CD1c-positive myeloid dendritic cell (primary cell): ENCODE measurements at regions not wholly inside any gene's neighbourhood (a gene's known extent, or its start where the extent isn't known, plus 50 kb on each side); places are given as distances from the start of the nearest gene placed in this dataset.

Experiments
- DNase-seq: peaks from one replicate; pipeline ENCODE4 v3.0.0-alpha.2; 2016; ENCODE audit errors: extremely low spot score

DNA sequence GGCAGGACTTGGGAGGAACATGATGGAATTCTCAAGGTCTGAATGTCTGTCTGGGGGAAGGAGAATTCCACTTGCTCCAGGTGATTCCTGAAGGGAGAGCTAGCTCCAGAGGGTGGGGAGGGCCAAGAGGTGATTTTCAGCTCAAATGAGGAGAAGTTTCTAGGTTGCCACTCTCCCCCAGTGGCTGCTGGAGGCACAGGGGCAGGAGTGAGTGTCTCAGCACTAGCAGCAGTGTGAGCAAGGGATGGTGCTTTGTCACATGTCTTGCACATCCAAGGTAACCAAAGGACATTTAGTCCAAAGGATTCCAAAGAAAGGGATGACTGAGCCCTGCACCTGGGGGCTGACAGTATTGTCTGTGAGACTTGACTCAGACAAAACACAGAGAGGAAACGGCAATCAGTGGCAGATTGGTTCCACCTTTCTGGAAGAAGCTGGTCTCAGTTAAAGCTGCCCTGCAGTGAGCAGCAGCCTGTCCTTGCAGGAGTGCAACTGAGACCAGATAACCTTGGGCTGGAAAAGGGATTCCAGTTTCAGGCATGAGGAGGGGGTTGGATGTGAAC, 51.2 kb upstream of the PCBD1 start:
- DNase-seq = no peak

DNA sequence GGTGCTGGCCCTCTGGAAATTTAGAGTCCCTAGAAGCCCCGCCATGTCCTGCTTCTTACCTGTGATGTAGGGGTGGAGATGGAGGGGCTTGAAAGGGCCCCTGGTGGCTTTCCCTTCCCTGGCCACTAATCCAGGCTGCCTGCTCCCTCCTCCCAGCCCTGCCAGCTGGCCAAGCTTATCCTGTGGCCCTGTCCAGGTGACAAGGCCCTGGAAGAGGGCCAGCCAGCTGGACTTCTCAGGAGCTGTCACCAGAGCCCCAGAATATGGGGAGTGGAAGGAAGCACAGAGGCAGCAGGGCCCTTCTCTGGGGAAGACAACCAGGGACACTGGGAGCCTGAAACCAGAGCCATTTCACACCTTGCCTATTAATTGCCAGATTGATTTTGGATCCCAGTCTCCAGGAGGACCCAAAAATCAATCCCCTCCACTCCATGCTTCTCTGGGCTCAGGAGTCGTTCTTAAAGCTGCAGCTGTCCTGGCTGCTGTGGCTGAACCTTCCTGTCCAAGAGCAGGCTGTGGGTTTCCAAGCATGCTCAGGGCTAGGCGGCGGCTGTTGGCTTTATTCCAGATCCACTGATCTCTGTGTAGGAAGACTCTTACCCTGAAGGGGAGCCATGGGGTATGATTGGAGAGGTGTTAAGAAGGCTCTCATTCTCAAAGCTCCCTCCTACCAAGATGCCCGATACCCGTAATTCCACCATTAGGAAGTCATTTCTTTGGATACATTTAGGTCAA, 52.6 kb upstream of the PCBD1 start:
- no peak for DNase-seq

DNA sequence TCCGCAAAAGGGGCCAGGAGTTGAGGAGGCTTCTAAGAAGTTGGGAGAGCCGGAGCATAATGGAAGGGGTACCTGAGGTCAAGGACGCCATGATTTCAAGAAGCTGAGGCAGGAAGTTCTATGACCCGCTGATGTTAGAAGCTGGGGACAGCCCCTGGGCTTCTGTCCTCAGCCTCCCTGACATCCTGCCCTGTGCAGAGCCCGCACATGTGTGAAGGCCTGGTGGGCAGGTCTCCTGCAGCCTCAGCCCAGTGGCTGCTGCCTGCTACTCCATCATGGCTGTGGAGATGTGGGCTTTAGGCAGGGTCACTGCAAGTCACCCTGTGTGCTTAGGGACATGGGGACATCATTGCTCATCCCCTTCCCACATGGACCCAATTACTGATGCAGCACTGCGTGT, 53.8 kb upstream of the PCBD1 start:
- no peak for DNase-seq

DNA sequence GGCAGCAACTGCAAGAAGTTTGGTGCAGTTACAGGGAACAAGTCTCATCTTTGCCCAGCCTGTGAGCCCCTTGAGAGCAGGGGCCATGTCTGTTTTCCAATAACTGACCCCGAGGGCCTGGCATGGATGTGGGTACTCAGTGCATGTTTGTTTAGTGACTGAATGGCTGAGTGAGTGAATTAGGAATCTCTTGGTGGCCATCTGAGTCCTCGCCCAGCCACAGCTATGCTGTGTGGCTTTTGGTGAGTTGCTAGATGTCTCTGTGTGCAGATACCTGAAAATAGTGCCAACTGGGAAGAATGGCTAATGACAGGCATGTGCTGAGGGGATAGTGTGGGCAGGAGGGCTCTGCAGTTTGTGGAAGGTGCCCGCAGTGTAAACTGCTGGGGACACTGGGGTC, 54.4 kb upstream of the PCBD1 start:
- DNase-seq = no peak

DNA sequence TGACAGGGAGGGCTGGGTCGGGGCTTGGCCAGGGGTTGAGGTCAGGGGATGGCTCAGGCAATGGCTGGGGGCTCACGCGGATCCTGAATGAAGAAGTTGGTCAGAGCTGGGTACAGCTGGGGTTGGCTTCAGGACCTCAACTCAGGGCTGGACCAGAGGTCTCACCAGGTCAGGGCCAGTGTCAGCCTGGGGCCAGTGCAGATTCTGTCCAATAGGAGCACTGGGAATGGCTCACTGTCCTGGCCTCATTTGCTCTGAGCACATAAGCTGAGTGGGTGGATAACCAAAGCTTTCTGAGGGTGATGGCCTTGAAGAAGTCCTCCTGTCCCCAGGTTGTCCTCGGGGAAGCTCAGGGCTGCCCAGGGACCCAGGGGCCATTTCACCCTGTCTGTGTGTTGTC, 54.9 kb upstream of the PCBD1 start:
- no peak for DNase-seq

DNA sequence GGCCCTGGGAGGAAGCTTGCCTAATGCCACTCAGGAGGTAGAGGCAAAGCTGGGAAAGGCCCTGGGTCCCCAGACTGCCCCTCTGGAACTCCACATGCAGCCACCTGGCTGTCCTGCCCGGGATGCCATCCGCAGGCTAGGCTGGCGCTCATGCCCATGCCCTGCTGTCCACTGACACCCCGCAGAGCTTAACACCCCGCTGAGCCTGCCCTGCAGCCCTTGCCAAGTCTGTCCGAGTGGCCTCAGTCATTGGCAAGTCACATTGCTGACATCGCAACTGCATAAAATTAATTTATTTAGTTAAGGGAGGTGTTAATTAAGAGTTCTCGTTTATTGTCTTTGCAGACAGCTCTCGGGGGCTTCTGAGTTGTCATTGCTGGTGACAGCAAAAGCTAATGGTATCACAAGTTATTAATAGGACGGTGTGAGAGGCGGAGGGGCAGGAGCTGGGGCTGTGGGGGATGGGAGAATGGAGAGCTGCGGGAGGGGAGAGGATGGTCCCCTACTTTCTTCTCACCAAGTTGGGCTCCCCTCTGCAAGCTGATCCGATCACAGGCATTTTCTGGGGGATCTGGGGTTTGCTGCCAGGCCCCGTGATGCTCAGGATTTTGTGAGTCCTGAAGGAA, 55.6 kb upstream of the PCBD1 start:
- no peak for DNase-seq

DNA sequence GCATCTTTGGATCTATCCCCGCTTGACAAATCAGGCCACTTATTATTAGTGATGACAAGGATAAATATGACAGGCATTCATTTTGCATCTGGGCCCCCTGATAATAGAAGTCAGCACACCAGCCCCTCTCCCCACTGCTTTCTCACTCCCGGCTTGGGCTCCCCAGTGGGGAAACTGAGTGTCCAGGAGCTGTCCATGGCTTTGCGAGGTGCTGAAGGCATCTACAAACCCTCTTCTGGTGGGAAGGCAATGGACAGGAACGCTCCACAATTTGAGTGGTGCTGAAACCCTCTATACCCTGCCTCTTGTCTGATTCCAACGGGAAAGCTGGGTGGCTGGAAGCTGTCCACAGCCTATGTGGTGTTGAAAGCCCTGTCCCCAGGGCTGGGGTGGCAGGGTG, 61.7 kb upstream of the PCBD1 start:
- DNase-seq = no peak

DNA sequence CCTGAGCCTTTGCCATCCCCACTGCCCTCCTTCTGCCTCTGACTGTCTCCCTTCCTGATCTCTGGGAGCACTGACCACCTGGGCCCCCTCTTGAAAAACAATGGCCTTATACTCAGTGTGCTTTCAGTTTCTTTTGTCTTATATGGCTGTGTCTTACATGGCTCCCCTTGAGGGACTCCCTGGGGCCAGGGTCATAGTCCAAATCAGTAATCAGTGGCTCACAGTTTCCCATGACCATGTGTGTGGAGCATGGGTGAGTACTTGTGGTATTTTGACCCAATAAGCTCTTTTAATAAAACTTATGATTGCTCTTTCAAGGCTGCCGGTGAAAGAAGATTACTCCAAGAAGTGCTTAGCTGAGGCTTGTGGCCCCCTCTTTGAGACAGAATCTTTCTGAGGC, 62.4 kb upstream of the PCBD1 start:
- no peak for DNase-seq

DNA sequence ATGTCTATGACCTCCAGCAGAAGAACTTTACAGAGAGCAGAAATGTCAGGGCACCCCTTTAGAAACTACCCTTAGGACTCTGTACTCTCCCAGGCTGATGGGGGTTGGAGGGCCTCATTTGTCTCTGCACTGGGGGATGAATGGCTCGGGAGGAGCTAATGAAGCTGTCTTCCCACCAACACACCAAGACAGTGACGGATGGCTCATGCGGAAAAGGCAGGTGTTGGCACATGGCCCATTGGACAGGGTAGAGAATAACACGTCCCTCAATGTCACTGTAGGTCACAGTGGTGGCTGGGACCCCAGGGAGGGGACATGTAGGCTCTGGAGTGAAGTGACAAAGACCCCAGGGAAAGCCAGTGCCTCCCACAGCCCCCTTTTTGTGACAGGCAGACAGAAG, 64.0 kb upstream of the PCBD1 start:
- DNase-seq = no peak

DNA sequence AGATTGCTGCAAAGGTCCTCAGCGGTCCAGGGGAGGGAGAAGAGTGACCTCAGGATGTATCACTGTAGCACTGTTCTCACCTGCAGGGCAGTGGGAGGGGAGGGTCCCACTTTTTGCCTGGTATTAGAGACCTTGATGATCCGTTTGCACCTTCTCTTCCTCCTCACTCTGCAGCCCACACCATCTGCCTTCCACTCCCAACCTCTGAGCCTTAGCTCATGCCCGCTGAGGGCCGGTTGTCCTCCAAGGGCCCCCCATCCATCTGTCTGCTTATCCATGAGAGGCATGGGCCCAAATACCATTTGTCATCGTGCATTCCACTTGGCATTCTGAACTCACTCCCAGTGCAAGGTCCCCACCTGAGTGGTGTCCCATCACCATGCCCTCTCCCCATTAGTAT, 64.6 kb upstream of the PCBD1 start:
- DNase-seq = no peak

DNA sequence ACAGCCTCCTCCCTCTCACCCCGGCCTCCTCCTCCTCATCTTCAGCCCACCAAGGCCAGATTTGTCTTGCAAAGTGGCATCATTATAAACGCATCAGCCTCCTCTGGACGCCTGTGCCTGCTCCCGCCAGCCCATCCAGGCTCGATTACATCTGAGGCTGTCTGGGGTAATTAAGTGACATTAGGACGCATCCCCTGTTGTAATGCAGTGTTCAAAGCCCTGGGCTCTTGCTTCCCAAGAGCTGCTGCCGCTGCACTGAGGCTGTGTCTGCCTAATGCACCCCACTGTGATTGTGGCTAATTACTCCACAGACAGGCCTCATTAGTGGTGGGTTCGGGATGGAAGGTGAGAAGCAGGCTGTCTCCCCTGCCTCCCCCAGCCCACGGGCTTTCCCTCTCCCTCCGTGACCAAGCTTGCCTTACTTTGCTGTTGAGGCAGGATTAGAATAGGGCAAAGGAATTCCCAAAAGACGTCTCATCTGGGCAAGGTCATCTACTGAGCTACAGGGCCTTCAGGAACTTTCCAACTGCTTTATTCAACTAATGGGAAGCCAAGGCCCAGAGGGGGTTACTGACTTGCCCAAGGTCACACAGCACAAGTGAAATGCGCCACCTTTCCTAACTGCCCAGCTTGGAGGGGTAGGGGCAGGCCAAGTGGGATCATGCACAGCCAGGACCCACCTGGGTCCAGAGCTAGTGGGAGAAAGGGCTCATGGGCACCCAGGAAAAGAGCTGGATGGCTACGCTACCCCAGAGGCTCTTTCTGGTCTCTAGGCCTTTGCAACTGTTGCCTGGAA, 66.2 kb upstream of the PCBD1 start:
- no peak for DNase-seq

DNA sequence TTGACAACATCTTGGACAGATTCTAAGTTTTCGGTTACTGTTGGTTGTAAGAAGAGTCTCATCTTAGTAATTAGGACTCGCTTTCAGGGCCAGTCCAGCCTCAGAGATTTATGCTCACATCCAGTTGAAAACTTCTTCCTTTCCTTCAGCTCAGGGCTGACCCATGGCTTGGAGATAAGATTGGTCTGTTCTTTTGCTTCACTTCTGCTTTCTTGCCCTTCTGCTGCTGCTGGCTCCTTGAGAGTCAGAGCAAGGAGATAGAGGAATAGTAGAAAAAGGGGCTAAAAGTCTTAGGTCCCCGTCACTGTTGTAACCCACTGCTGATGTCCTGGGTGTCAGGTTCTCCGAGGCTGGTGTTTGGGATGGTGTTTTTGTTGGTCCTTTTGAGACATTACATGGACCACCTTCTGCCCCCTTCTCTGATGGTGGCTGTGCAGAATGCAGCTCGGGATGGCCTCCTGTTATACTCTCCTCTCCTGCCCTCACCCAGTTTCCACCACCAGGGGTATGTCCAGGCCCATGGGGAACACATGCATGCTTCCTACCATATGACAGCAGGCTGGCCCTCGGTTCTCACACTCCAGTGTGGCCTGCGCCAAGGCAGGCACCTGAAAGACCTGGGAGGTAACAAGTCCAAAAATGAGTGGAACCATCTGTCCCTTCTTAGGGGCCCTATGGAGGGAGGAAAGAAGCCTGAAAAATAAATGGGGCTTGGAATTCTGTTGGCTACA, 67.8 kb upstream of the PCBD1 start:
- no peak for DNase-seq

DNA sequence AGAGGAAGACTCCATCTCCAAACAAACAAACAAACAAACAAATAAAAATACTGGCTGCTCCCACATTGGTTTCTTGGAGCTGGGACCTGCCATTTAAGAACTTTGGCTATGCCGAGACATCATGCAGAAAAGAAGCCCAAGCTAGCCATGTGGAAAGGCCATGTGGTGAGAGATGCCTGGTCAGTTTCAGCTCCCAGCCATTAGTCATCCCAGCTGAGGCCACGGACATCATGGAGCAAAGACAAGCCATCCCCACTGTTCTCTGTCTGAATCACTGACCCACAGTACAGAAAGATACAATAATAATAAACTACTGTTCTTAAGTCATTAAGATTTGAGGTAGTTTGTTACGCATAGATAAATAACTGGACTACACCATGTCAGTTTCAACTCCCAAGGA, 70.0 kb upstream of the PCBD1 start:
- no peak for DNase-seq

DNA sequence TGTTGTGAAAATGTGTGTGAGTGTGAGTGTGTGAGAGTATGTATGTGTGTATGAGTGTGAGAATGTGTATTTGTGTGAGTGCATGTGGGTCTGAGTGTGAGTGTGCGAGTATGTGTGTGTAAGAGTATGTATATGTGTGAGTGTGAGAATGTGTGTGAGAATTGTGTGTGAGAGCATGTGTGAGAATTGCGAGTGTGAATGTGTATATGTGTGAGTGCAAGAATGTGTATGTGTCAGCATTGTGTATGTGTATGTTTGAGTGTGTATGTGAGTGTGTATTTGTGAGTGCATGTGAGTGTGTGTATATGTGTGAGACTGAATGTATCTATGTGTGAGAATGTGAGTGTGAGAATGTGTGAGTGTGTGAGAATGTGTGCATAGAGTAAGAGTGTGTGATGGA, 72.0 kb upstream of the PCBD1 start:
- no peak for DNase-seq

DNA sequence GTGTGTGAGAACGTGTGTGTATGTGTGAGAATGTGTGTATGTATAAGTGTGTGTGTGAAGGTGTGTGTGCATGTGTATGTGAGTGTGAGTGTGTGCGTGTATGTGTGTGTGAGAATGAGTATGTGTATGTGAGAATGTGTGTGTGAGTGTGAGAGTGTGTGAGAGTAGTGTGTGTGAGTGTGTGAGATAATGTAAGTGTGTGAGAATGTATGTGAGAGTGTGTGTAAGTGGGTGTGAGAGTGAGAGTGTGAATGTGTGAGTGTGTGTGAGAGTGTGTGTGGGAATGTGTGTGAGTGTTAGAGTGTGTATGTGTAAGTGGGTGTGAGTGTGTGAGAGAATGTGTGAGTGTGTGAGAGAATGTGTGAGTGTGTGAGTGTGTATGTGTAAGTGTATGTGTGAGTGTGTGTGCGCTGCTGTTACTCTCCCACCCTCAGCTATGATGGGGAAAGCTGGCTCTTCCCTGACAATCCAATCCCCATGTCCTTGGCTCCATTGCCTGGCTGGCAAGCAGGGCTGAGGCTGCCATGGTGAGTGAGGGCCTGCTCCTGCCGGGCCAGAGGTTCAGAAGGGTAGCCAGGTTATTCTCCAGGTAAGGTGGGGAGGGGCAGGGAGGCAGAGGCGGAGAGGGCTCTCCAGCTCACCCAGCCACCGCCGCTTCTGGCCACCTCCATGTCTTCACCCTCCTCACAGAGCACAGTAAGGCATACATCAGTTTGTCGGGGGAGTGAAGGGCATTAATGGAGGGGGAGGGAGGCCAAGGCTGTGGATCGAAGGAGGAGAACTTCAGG, 72.6 kb upstream of the PCBD1 start:
- no peak for DNase-seq

DNA sequence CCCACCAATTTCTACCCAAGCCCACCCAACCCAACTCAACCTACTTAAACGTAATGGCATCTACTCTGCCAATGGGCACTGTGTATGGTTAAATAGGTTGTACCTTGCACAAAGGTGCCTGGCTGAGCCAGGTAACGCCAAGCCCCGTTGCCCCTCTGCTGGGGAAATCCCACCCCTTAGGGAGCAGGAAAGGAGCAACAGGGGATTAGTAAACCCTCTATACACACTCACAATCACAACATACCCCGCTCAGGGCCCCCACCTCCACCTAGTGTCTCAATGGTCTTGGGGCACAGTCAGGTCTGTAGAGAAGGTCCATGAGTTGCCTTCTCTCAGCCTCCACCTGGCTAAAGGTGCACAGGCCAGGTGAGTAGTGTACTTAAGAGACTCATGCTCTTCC, 74.3 kb upstream of the PCBD1 start:
- no peak for DNase-seq

DNA sequence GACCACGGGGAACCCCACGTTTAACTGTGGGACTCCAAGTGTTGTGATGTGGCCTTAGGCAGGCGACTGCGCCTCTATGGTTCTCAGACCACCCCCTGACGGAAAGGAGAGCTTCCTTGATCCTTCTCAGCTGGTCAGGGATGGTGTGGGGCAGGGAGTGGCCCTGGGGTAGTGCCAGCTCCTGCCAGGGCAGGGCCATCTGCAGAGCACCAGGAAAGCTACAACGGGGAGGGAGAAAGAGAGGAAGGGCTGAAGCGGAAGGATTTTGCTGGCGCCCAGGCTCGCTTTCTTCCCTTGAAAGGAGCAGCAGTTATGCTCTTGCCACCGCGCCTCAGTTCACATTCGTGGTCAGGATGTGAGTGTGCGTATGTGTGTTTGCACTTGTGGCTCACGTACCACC, 74.9 kb upstream of the PCBD1 start:
- no peak for DNase-seq

DNA sequence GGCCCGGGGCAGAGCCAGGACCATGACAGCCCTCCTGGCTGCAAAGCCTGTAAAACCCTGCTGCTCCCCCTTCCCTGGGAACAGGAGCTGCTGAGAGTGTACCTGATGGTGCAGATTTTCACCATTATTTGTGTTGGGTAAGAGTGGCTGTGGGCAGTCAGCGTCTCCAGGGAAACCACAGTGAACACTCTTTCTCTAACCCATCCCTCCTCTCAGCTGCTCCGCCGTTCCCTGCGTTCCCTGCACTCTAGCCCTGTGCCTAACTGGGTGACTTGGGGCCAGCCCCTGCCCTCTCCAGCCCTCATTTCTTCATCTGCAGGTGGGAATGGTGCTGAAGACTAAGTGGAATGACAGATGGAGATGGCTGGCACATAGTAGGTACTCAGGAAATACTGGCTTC, 75.9 kb upstream of the PCBD1 start:
- no peak for DNase-seq

DNA sequence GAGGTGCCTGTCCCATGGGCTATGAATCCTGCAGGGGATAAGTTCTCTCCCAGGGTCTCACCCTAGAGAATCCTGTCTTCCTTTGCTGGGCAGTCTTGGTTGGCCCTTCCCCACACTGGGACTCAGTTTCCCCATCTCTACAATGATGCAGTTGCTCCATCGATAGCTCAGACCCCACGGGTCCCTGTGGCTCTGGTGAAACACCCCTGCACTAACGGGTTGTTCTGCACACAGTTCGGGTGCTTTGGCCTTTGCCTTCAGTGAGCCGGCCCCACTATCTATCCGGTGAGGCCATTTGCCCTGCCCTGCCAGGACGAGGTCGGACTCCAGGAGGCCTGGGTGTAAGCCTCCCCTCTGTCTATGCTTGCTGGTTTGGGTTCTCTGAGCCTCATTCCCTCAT, 76.5 kb upstream of the PCBD1 start:
- DNase-seq = no peak

DNA sequence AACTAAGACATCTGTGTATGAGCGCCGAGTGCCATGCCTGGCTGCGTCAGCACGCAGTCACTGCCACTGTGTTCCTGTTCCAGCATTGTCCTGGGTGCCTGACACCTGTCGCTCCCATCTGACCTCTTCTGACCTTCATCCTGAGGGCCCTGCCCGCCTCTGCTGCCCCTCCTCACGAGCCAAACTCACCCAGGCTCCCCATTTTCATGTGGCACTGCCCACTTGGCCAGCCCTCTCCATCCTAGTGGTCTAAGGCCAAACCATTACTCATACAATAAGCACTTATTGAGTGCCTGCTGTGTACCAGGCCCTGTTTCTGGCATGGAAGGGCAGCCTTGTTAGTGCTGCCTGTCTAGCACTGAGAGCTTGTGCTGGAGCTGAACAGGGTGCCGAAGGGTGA, 77.2 kb upstream of the PCBD1 start:
- no peak for DNase-seq
